OCI-M1 (cell line): ENCODE measurements at regions not wholly inside any gene's neighbourhood (a gene's known extent, or its start where the extent isn't known, plus 50 kb on each side); places are given as distances from the start of the nearest gene placed in this dataset.

Experiments used
- DNase-seq: peaks from one replicate; lab custom pipeline; 2025; lab: John Stamatoyannopoulos, UW

DNA sequence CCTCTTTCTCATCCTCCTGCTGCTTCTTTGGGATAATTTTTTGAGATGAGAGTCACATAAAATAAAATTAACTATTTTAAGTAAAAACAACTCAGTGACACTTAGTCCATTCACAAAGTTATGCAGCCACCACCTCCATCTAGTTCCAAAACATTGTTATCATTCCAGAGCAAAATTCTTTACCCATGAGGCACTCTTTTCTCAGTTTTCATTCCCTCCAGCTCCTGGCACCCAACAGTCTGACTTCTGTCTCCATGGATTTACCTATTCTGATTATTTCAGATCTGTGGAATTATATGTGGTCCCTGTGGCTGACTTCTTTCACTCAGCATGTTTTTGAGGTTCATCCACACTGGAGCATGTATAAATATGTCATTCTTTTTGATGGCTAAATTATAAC, 239.9 kb upstream of the DYNLRB2 start:
- no peak for DNase-seq

DNA sequence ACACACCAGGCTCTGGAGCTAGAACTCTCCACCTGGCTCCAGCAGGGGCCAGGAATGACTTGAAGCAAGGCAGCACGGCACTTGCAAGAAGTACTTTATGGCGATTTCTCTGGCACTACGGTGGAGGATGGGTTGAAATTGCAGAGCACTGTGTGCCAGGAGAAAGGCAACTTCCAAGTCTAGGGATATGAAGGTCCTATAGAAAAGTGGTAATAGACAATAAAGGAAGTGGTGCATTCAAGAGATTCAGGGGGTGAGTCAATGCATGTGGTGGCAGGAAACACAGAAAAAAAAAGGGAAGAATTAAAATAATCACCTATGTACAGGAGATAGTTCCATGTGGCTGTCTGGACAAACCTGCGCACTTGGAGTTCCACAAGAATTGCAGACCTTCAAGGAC, 240.3 kb upstream of the DYNLRB2 start:
- DNase-seq = no peak

DNA sequence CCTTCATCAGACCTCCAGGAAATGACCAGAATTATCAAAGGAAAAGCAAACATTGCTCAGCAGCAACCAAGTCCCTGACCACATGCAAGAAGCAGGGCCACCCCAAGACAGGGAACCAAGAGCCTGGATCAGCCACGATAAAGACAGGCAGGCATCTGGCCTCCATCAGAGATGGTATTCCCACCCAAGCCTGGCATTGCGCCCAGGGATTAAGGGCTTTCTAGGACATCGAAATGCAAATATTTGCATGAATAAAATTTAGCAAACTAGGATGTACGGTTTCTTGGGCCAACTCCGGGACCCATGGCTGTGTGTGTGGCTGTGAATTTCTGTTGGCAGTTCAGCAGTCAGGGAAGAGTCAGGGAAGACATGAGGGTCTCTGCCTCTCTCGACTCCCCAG, 241.4 kb upstream of the DYNLRB2 start:
- DNase-seq = no peak

DNA sequence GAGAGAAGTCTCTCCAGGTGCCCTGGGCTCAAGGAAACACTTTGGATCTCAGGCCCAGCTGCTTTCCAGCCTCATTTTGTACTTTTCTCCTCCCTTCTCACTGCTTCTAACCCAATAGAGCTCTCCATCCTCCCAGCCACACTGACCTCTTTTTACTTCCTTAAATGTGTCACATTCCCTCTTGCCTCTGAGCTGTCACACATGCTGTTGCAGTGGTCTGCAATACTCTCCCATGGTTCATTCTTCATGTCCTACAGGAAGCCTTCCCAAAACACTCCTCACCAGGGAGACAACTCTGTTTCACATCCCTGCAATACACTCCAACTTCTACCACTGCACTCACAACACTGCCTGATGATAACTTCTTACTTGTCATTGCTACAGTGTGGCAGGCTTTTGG, 242.1 kb upstream of the DYNLRB2 start:
- DNase-seq = no peak

DNA sequence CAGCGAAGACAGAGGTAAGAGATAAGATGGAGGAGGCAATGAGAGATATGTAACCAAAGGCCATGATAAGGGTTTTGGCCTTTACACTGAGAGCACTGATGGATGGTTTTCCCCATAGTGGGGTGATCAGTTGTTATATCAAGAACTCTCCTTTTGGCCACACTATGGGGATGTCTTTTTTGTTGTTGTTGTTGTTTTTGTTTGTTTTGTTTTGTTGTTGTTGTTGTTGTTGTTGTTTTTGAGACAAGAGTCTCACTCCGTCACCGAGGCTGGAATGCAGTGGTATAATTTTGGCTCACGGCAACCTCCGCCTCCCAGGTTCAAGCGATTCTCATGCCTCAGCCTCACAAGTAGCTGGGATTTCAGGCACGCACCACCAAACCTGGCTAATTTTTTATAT, 244.8 kb upstream of the DYNLRB2 start:
- no peak for DNase-seq

DNA sequence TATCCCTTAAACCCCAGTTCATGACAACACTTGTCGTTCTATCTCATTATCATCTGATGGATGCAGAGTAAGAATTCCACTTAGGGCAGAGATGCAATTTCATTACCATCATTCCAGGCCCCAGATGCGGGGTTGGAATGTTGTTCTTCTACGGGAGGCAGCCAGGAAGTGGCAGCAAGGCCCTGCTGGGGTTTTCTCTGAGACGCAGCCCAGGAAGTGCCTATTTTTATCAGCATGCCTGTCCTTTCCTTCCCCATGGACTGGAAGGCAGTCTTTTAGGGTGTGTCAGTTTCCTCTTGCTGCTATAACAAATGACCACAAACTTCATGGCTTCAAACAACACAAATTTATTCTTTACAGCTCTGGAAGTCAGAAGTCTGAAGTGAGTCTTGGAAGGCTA, 246.6 kb upstream of the DYNLRB2 start:
- DNase-seq = no peak

DNA sequence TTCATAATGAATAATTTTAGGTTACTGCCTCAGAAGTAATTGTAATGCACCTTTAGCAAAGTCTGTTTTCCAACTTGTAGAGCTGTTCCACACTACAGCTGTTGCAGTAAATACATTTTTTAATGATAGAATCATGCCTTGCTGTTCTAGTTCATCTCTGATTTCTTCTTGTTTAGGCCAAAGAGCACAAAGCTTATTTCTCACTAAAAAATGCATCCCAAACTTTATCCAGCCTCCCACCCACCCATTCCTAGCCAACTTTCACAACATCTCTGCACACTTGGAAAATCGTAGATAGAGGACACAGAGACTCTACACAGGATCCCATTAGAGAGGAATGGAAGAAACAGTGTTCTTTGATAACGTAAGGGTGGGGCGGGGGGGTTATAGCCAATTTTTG, 252.2 kb upstream of the DYNLRB2 start:
- no peak for DNase-seq

DNA sequence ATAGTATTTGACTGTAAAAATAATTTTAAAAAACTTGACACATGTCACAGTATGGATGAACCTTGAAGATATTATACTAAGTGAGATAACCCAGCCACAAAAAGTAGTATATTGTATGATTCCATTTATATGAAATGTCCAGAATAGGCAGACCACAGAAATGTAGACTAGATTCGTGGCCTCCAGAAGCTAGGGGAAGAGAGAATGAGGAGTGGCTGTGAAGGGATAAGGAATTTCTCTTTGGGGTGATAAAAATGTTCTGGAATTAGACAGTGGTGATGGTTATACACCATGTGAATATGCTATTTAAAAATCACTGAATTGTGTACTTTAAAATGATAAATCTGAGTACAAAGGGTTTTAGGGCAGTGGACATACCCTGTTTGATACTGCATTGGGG, 253.1 kb upstream of the DYNLRB2 start:
- no peak for DNase-seq

DNA sequence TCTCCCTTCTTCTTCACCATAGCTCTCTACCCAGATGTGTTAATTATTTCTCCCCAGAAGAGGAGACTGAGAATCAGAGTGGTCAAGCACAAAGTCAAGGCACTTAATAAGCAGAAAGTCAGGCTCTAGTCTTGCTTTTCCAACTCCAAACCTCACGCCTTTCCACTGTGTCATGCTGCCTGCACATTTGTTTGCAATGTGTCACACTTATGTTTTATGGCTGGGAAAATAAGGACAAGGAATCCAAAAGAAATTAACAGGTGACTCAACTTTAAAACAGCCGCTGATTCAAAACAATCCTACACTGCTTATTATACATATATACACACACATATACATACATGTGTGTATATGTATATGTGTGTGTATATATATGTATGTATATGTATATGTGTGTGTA, 255.7 kb upstream of the DYNLRB2 start:
- no peak for DNase-seq

DNA sequence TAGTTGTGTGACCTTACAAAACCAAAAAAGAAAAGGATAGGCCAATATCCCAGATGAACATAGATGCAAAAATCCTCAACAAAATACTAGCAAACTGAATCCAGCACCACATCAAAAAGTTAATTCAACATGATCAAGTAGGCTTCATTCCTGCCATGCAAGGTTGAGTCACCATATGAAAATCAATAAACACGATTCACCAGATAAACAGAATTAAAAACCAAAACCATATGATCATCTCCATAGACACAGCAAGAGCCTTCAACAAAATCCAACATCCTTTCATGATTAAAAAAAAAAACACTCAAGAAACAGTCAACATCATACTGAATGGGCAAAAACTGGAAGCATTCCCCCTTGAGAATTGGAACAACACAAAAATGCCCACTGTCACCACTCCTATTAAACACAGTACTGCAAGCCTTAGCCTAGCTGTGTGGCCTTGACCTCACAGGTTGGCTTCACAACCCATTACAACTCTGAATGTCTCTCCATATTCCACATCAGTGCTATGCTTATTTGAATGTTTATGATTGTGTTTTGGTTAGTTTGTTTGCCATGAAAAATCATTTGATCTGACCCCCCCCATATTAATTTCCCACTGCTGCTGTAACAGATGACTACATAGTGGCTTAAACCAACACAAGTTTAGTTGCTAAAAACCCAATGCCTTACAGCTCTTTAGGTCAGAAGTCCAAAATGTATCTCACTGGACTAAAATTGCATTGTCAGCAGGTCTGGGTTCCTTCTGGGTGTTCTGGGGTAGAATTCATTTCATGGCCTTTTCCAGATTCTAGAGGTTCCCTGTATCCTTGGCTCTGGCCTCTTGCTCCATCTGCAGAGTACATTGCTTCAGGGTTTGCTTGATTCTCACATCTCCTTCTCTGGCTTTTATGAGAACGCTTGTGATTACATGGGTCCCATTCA, 257.1 kb upstream of the DYNLRB2 start:
- no peak for DNase-seq

DNA sequence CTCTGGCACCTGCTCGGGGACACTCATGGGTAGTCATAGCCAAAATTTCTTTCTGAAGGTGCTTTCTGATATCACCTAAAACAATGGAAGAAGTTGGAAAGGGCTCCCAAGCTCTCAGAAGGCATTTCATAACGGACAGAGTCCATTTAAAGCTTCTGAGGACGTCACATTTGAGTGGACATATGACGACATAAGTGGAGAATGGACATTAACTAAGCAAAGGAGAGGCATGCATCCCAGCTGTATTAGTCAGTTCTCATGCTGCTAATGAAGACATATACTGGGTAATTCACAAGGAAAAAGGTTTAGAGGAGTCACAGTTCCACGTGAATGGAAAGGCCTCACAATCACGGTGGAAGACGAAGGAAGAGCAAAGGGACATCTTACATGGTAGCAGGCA, 260.2 kb upstream of the DYNLRB2 start:
- DNase-seq = no peak

DNA sequence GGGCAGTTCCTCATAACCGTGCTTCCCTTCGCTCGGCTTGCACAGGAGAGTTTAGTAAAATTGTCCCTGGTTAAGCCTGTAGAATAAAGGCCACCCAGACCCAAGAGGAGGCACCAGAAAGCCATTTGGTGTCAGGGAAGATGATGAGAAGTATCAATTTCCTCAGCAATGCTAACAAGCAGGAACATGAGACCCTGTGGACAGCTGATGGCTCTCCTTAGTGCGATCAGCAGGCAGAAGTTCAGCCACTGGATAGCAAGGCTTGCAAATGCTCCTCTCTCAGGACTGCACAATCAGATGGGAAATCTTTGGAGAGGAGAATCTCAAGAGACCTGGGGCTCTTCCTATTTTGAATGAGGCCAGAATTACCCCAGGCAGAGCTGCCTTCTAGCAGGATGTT, 261.1 kb upstream of the DYNLRB2 start:
- DNase-seq = no peak

DNA sequence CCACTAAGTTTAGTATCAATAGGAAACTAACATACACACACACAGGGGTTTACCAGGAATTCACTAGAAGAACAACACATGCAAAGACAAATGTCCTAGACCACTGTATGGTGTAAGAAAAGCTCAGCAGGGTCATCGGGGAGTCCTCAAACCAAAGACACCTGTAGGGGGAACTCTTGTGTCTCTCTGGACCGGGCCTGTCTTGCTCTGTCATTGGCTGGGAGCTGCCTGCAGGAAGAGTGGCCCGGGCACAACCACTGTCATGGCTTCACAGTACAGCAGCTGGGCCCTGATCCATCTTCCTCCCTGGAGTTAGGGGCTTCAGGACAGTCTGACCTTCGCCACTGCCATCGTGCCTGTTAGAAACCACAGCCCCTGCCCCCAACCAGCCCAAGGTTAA, 263.6 kb upstream of the DYNLRB2 start:
- no peak for DNase-seq

DNA sequence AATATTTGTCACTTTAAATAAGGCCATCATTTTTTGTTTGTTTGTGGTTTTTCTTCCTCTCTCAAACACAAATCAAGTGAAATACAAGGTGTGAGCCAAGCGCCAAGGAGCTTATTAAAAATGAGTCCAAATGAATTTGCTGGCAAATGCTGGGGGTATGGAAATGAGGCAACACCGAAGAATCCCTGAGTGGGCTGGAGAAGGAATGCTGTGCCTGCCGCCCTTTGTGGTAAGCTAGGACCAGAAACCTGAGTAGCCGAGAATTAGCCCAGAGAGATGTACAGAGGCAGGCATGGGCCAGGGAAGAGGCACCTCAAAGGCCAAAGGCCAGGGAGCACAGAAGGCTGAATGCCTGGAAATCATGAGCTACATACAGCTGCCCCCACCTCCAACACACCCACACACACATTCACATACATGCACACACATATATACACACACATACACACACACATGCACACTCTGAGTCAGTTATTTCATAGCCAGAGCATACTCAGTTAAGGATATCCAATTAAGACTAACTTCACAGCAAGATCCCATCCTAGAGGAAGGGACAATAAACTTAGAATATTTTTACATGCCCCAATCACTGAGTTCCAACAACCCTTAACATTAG, 266.1 kb upstream of the DYNLRB2 start:
- no peak for DNase-seq

DNA sequence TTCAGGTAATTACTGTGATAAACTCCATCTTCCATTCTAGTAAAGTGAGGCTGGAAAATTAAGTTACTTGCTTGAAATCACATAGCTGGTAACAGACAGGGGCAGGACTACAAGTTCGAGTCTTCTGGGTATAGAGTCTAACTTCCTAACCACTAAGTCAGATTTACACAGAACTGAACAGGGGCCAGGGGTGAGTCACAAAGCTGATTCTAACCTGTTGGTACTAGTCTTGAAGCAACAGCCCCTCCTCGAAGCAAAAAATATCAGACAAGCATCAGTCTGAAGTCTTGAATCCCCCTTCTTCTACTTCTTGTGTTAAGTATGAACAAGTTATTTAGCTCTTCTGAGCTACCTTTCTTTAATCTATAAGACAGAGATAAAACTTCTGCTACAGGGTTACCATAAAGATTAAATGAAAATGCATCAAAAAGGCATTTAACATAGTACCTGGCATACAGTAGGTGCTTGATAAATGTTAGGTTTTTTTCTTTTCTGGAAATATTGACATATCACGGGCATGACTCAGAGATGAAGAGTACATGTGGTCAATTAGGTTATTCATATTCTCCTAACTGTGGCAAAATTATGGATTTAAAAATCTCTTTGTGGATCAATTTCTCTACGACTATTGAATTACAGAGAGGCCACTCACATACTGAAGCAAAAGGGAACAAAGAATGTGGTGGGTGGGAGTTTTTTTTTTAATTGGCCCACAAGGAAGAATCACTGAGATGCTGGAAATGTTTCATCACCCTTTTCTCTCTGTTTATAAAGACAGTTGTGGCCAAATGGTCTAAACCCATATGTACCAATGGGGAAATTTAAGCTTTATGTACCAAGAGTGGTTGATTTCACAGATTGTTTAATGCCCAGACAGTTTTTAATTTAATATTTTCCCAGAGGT, 266.9 kb upstream of the DYNLRB2 start:
- no peak for DNase-seq

DNA sequence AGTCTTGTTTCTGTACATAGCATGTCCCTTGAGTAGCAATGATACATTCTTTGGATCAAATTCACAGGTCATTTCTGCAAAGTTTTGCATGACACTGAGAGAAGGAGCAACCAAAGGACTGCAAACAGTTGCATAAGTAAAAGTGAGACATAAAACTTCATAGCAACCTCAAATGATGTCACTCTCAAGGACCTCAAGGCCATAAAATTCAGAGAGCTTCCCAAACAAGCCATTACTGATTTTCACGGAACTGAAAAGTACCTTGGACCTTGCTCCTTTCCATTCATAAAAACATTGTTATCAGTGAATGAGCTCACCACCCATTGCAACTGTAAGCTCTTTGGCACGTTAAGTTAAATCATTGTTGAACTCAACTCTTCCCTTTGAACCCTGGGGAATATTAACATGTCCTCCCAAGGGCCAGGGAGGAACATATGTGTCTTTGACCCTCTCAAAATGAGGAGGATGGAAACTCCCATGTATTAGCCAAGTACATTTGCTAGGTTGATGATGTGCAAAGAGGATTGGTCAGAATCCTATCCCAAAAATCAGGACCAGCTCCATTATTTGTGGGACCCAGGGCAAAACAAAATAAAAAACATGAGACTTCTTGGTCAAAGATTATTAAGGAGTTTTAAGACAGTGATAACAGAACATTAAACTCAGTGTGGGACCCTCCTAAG, 275.0 kb upstream of the DYNLRB2 start:
- no peak for DNase-seq

DNA sequence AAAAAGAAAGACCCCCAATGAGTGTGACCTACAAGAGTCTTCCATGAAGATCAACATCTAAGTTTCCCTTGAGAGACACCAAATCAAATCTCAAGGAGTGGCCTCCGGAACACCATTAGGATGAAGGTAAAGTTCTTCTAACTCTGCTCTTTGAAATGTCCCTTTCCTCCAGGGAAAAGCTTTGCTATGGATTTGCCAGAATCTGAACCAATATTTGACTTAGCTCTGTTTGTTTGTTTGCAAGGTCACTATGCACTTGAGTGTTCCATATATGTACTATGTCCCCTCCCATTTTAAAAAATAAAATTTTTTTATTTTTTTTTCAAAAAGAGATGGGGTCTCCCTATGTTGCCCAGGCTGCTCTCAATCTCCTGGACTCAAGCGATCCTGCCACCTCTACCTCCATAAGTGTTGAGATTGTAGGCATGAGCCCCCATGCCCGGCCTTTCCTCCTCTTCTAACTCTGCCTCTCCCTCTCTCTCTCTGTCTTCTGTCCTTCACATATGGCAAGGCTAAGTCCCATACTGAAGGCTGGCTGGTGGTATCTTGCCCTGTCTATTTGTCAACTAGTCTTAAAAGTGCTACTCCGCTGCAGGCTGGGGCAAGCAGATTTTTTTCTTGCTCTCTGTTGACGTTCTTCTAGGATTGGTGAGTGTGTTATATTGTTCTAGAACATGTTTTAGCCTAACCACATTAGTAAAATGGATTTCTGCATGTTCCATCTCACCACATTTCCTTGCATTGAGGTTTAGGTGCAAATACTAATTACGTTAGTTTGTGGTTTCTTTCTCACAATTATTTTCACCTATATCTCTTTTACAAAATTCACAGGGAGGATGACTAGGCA, 276.7 kb upstream of the DYNLRB2 start:
- DNase-seq = no peak

DNA sequence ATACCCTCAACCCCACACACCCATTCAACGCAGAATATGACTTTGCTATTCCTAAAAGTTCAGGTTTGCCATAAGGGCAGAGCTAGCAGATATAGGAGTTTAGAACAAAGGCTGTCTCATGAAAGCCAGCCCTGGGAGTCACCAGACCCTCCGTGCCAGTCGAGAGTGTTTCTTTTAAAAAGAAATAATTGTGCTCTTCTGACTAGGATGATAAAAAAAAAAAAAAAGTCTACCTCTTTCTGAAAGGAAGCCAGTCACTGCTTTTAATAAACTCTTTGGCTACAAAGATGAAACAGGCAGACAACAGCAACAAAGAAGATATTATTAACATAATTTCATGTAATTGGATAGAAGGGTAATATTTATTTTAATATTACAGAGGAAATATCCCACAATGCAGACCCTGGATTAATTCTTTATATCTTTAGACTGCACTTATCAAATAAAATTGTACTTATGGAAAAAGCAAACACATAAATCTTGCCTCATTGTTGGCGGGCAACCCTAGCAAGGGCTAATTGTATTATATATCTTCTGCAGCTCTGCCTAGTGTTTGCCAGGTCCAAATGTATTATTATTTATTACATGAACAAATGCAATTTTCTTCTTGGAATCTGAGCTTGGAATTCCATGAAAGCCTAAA, 277.5 kb upstream of the DYNLRB2 start:
- no peak for DNase-seq

DNA sequence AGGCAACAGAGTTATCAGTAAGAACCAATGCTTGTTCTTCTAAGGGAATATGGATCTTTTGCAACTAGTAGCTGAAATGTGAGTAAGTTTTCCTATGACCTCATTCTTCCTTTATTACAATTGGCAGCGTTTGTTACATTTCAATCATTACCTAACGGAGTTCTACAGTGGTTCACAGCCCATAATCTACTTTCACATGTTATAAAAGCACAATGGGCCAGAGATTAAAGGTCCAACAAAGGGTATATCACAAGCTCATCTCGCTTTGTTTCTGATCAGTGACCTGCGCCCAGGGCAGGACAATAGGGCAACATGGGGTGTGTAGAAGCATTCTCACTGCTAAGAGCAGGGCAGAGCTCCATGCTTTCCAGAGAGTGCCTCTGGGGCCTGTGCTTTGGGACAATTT, 279.9 kb upstream of the DYNLRB2 start:
- DNase-seq = no peak

DNA sequence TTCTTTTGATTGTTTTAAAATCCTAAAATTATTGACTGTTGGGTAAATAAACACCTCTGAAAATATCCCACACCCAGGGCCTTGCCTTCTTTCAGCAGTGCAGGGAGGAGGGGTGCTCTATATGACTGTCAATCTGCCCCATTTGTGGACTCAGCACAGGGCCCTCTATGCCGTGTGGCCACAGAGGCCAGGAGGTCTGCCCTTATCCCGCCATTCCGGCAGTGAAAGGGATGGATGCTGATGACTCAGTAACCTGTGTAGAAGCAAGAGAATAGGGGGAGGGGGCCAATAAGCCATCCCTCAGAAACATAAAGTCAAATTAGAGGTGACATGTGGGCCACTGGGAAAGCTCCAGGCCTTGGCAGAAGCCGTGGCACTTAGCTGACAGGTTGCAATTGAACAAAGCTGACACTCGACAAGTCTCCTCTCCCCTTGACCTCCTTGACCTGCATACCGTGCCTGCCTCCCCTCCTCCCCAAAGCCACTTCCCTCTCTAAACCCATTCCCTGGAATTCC, 281.4 kb upstream of the DYNLRB2 start:
- DNase-seq = no peak
